Hepatocyte (in vitro differentiated cells): ENCODE measurements at regions not wholly inside any gene's neighbourhood (a gene's known extent, or its start where the extent isn't known, plus 50 kb on each side); places are given as distances from the start of the nearest gene placed in this dataset.

ENCODE experiments used
- DNase-seq: peaks from one replicate; pipeline ENCODE4 v3.0.0-alpha.2; 2016; ENCODE audit warnings: low spot score
- H2AFZ ChIP-seq: fragments of 200-600 bp; sonication (generic); 2 replicates; pipeline ENCODE4 v1.6.0; 2016; ENCODE audit warnings: antibody characterized with exemption, mild to moderate bottlenecking
- H3K27ac ChIP-seq: fragments of 200-600 bp; sonication (generic); 2 replicates; pipeline ENCODE4 v1.5.1; 2016; ENCODE audit warnings: mild to moderate bottlenecking
- H3K27me3 ChIP-seq: fragments of 200-600 bp; sonication (generic); 2 replicates; pipeline ENCODE4 v1.6.1; 2016
- H3K36me3 ChIP-seq: fragments of 200-600 bp; sonication (generic); replicated peaks from 2 replicates; pipeline ENCODE4 v1.5.1; 2016; ENCODE audit warnings: low read depth; ENCODE audit not compliant: insufficient read depth
- H3K4me1 ChIP-seq: fragments of 200-600 bp; sonication (generic); 2 replicates; pipeline ENCODE4 v1.5.1; 2016; ENCODE audit warnings: mild to moderate bottlenecking, moderate library complexity; ENCODE audit not compliant: insufficient read depth
- H3K4me2 ChIP-seq: fragments of 200-600 bp; sonication (generic); 2 replicates; pipeline ENCODE4 v1.6.0; 2016
- H3K4me3 ChIP-seq: fragments of 200-600 bp; sonication (generic); 2 replicates; pipeline ENCODE4 v1.5.1; 2016; ENCODE audit warnings: mild to moderate bottlenecking
- H3K79me2 ChIP-seq: fragments of 200-600 bp; sonication (generic); 2 replicates; pipeline ENCODE4 v1.6.0; 2017; ENCODE audit warnings: mild to moderate bottlenecking
- H3K9me2 ChIP-seq: fragments of 200-600 bp; sonication (generic); replicated peaks from 2 replicates; pipeline ENCODE4 v1.6.0; 2017; ENCODE audit warnings: mild to moderate bottlenecking; ENCODE audit not compliant: insufficient read depth
- H3K9me3 ChIP-seq: fragments of 200-600 bp; sonication (generic); 2 replicates; pipeline ENCODE4 v1.5.1; 2016; ENCODE audit warnings: low read depth, mild to moderate bottlenecking
- H4K20me1 ChIP-seq: fragments of 200-600 bp; sonication (generic); 2 replicates; pipeline ENCODE4 v1.6.0; 2016; ENCODE audit warnings: mild to moderate bottlenecking; ENCODE audit not compliant: insufficient read depth, poor library complexity, severe bottlenecking
- EZH2 ChIP-seq: fragments of 200-600 bp; sonication (generic); IDR thresholded peaks from 2 replicates; pipeline ENCODE4 v1.6.1; 2016; ENCODE audit warnings: antibody characterized with exemption, mild to moderate bottlenecking, borderline replicate concordance
- EZH2phosphoT487 ChIP-seq: fragments of 200-600 bp; sonication (generic); IDR thresholded peaks from one replicate; pipeline ENCODE4 v1.6.1; 2018; ENCODE audit warnings: antibody characterized with exemption, mild to moderate bottlenecking, low read depth, moderate library complexity; ENCODE audit not compliant: unreplicated experiment, severe bottlenecking
- WGBS: methylation state at CpG from one replicate; pipeline ENCODE4 v1.1.6; 2016; ENCODE audit warnings: low lambda C conversion rate; ENCODE audit errors: missing lambda C conversion rate; 5-methylcytosine and 5-hydroxymethylcytosine counted together
- TF ChIP-seq, protein P1 (sequence below): fragments of 200-600 bp; sonication (generic); IDR thresholded peaks from 2 replicates; pipeline ENCODE4 v1.5.1; 2016; ENCODE audit warnings: antibody characterized with exemption, mild to moderate bottlenecking; ENCODE audit not compliant: poor library complexity

DNA sequence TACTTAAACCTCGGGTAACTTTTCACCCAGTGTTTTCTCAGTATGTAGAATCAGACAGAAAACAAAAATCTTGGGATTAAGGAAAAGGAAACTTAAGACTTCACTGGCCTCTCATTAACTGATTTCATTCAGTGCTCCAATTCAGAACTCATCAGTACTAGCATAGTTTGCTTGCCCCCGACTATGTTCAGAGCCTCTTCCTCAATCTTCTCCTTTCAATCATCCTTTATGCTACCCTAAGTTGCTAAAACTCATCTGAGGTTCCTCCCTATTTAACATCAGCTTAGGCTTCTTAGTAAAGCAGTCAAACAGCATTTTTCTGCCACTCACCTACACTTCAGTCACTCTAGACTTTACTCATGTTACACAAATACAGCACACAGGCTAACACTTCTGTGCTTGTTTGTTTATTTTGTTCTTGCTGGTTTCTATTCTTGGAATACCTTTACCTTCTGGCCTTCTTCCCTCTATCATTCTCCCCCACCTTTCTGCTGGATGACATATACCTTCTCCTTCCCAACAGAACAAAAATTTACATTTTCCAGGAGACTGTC is 163.0 kb upstream of the TLL1 start:
- Histone ChIP-seq H3K36me3 (no peaks in the 10 kb centered on the region), H3K27me3 (no peaks in the 10 kb centered on the region), H4K20me1 (no peaks in the 10 kb centered on the region), H3K4me3 (no peak overlapping the region), H3K79me2 (no peaks in the 10 kb centered on the region), H3K9me2 (no peaks in the 10 kb centered on the region), H2AFZ (no peak overlapping the region), H3K9me3 (no peaks in the 10 kb centered on the region), H3K4me2 (peak overlapping the region; percentile 13), H3K27ac (peak overlapping the region; percentile 33), H3K4me1 (peaks cover 6% of the 10 kb centered on the region)
- TF ChIP-seq EZH2 (no peak), EZH2phosphoT487 (no peak)
- TF ChIP-seq, protein P1, sequence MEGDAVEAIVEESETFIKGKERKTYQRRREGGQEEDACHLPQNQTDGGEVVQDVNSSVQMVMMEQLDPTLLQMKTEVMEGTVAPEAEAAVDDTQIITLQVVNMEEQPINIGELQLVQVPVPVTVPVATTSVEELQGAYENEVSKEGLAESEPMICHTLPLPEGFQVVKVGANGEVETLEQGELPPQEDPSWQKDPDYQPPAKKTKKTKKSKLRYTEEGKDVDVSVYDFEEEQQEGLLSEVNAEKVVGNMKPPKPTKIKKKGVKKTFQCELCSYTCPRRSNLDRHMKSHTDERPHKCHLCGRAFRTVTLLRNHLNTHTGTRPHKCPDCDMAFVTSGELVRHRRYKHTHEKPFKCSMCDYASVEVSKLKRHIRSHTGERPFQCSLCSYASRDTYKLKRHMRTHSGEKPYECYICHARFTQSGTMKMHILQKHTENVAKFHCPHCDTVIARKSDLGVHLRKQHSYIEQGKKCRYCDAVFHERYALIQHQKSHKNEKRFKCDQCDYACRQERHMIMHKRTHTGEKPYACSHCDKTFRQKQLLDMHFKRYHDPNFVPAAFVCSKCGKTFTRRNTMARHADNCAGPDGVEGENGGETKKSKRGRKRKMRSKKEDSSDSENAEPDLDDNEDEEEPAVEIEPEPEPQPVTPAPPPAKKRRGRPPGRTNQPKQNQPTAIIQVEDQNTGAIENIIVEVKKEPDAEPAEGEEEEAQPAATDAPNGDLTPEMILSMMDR, result no peak
- WGBS, result 44% methylated on average over 2 of the region's 2 CpGs
- DNase-seq, result peak; percentile 33

DNA sequence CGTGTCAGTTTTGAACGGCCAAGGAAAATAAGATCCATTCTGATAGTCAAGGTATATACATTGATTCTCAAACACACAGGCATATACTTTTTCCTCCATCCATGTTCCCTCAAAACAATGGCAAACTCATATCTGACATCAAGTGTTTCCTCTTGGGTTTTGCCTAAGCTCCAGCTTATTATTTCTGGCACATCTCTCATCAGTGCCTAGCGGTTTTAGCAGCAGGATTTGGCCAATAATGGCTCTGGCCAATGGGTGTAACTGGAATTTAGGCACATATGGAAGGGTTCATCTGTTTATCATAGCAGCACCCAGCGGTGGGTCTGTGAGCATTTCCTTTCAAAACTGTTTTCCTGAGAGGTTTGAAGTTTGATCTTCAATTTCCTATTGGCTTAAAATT is 161.6 kb upstream of the TLL1 start:
- no peaks in the 10 kb centered on the region for H3K9me3 ChIP-seq
- no peaks in the 10 kb centered on the region for H3K9me2 ChIP-seq
- H3K4me1 ChIP-seq, result peaks cover 6% of the 10 kb centered on the region
- no peaks in the 10 kb centered on the region for H3K36me3 ChIP-seq
- H3K27ac ChIP-seq, result no peak overlapping the region
- no peak overlapping the region for H2AFZ ChIP-seq
- WGBS, result 77% methylated on average over 4 of the region's 4 CpGs
- H3K4me2 ChIP-seq, result no peak overlapping the region
- H4K20me1 ChIP-seq, result no peaks in the 10 kb centered on the region
- H3K79me2 ChIP-seq, result no peaks in the 10 kb centered on the region
- no peak overlapping the region for H3K4me3 ChIP-seq
- TF ChIP-seq EZH2 (no peak), EZH2phosphoT487 (no peak)
- TF ChIP-seq, protein P1, result no peak
- H3K27me3 ChIP-seq, result no peaks in the 10 kb centered on the region
- no peak for DNase-seq

DNA sequence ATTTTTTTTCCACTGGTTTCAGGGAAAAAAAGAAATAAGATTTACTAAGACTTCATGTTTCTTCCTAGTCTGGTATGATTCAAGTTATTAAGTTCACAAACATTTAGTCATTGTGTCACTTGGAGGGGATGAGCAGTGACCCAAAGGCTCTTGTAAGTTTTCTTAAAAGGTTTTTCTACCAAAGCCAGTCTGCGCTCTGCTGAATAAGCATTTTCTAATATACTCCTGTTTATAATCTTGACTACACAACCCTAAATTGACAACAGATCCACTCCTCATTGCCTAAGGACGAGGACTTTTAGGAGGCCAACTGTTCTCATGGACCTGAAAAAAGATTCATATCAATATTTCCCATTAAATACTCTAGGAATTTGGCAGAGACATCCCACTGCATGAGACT is 161.1 kb upstream of the TLL1 start:
- Histone ChIP-seq H3K9me3 (no peaks in the 10 kb centered on the region), H3K27me3 (no peaks in the 10 kb centered on the region), H4K20me1 (no peaks in the 10 kb centered on the region), H3K4me1 (peaks cover 6% of the 10 kb centered on the region), H3K9me2 (no peaks in the 10 kb centered on the region), H3K27ac (no peak overlapping the region), H3K4me2 (no peak overlapping the region), H3K36me3 (no peaks in the 10 kb centered on the region), H3K79me2 (no peaks in the 10 kb centered on the region), H3K4me3 (no peak overlapping the region), H2AFZ (no peak overlapping the region)
- no peak for DNase-seq
- TF ChIP-seq, protein P1, result no peak
- TF ChIP-seq EZH2phosphoT487 (no peak), EZH2 (no peak)
- WGBS, result 88% methylated on average over 2 of the region's 2 CpGs
